Kidney glomerular epithelial cell (primary cell): ENCODE measurements at regions not wholly inside any gene's neighbourhood (a gene's known extent, or its start where the extent isn't known, plus 50 kb on each side); places are given as distances from the start of the nearest gene placed in this dataset.

ENCODE experiments used
- DNase-seq: peaks from one replicate; lab custom pipeline; 2025; lab: John Stamatoyannopoulos, UW

- no peak for DNase-seq
Measured at GRCh38 chr13:107912745-107913144, 302.6 kb downstream of the LIG4 start.

GRCh38 chr13:107907065-107907805 is 308.1 kb downstream of the LIG4 start:
- no peak for DNase-seq

- DNase-seq, result no peak
Measured at GRCh38 chr13:107906131-107906530, 309.2 kb downstream of the LIG4 start.

GRCh38 chr13:107901996-107902562 is 313.3 kb downstream of the LIG4 start:
- DNase-seq, result no peak

- DNase-seq, result no peak
Measured at GRCh38 chr13:107901230-107901629, 314.1 kb downstream of the LIG4 start.

- no peak for DNase-seq
Measured at GRCh38 chr13:107900775-107901174, 314.6 kb downstream of the LIG4 start.

GRCh38 chr13:107886118-107886517 is 329.2 kb downstream of the LIG4 start:
- no peak for DNase-seq

- DNase-seq, result no peak
Measured at GRCh38 chr13:107884564-107884963, 330.8 kb downstream of the LIG4 start.

GRCh38 chr13:107883561-107884175 is 331.7 kb downstream of the LIG4 start:
- DNase-seq, result peak; percentile 93

- DNase-seq, result no peak
Measured at GRCh38 chr13:107882708-107883560, 332.4 kb downstream of the LIG4 start.

GRCh38 chr13:107881362-107881761 is 334.0 kb downstream of the LIG4 start:
- no peak for DNase-seq

- no peak for DNase-seq
Measured at GRCh38 chr13:107874456-107874855, 340.9 kb downstream of the LIG4 start.

- DNase-seq, result no peak
Measured at GRCh38 chr13:107873926-107874325, 341.4 kb downstream of the LIG4 start.

- DNase-seq, result no peak
Measured at GRCh38 chr13:107870400-107870799, 344.9 kb downstream of the LIG4 start.

- DNase-seq, result peak; percentile 38
Measured at GRCh38 chr13:107867701-107868661, 347.4 kb downstream of the LIG4 start.

GRCh38 chr13:107866941-107867623 is 348.3 kb downstream of the LIG4 start:
- DNase-seq, result peak; percentile 43

GRCh38 chr13:107866032-107866940 is 349.1 kb downstream of the LIG4 start:
- peak; percentile 26 for DNase-seq

GRCh38 chr13:107865643-107866031 is 349.7 kb downstream of the LIG4 start:
- peak; percentile 22 for DNase-seq

GRCh38 chr13:107865318-107865575 is 350.1 kb downstream of the LIG4 start:
- DNase-seq, result no peak
